Adrenal gland (tissue), 9 donors: ENCODE measurements at regions not wholly inside any gene's neighbourhood (a gene's known extent, or its start where the extent isn't known, plus 50 kb on each side); places are given as distances from the start of the nearest gene placed in this dataset.

Source experiments
- DNase-seq, 7 donors: peaks; one replicate each; pipeline ENCODE4 v3.0.0-alpha.2; 2019 to 2020
- H3K27ac ChIP-seq, 5 donors: fragments of 200-600 bp; sonication (generic) in 4 of 5; 1 replicate in 3 of 5; 2 replicates in 2 of 5; pipeline versions ENCODE4 v1.5.1 to v1.8.0; 2016 to 2020; ENCODE audit warnings: mild to moderate bottlenecking in 1 of 5
- H3K27me3 ChIP-seq: fragments of 200-600 bp; 2 replicates; pipeline ENCODE4 v1.8.0; 2021
- H3K36me3 ChIP-seq, 2 donors: fragments of 200-600 bp; replicated peaks in 1 of 2; 1 replicate in 1 of 2; 2 replicates in 1 of 2; pipeline versions ENCODE4 v1.5.1 to v1.8.0; 2018 to 2022
- H3K4me1 ChIP-seq, 2 donors: fragments of 200-600 bp; replicated peaks in 1 of 2; 1 replicate in 1 of 2; 2 replicates in 1 of 2; pipeline versions ENCODE4 v1.5.1 to v1.8.0; 2018 to 2021
- H3K4me3 ChIP-seq, 4 donors: fragments of 200-600 bp; sonication (generic) in 3 of 4; one replicate each; pipeline ENCODE4 v1.5.1; 2016 to 2018
- H3K9me3 ChIP-seq, 3 donors: fragments of 200-600 bp; sonication (generic) in 1 of 3; replicated peaks in 1 of 3; 1 replicate in 2 of 3; 2 replicates in 1 of 3; pipeline versions ENCODE4 v1.5.1 to v1.8.0; 2016 to 2021
- CTCF ChIP-seq, 6 experiments: fragments of 450-650 bp in 4 of 6; fragments of 200-600 bp in 2 of 6; sonication (generic) in 1 of 6; IDR thresholded peaks; 1 replicate in 5 of 6; 2 replicates in 1 of 6; pipeline versions ENCODE4 v1.5.1 to v1.8.0; 2016 to 2021; ENCODE audit warnings: antibody characterized with exemption in 6 of 6, mild to moderate bottlenecking in 2 of 6, moderate library complexity in 1 of 6
- POLR2A ChIP-seq, 2 donors: fragments of 450-650 bp; IDR thresholded peaks; one replicate each; pipeline ENCODE4 v1.6.1; 2017; ENCODE audit warnings: antibody characterized with exemption in 2 of 2, mild to moderate bottlenecking in 2 of 2, moderate library complexity in 1 of 2
- WGBS, 4 donors: extraction: QIAGEN DNeasy Blood & Tissue Kit in 2 of 4; methylation state at CpG; one replicate each; pipeline versions ENCODE4 v1.1.5 to v1.1.7; 2013 to 2017; 5-methylcytosine and 5-hydroxymethylcytosine counted together
- intact Hi-C, 2 donors: fragments of 100-400 bp; cut with DNase I; formaldehyde crosslinking; loops; one replicate each; pipeline versions ENCODE4 v1.14.1 to v1.15.0; 2022 to 2023
- donor health status: healthy with polysubstance abuse.
- donor health status: Bipolar disorder and iron deficiency.
- donor health status: DM: yes; HTN: yes; CAD: no.
- donor health status: DM: no; HTN: no; CAD: no.
- donor health status: DM: no; HTN: no; CAD: no.

DNA sequence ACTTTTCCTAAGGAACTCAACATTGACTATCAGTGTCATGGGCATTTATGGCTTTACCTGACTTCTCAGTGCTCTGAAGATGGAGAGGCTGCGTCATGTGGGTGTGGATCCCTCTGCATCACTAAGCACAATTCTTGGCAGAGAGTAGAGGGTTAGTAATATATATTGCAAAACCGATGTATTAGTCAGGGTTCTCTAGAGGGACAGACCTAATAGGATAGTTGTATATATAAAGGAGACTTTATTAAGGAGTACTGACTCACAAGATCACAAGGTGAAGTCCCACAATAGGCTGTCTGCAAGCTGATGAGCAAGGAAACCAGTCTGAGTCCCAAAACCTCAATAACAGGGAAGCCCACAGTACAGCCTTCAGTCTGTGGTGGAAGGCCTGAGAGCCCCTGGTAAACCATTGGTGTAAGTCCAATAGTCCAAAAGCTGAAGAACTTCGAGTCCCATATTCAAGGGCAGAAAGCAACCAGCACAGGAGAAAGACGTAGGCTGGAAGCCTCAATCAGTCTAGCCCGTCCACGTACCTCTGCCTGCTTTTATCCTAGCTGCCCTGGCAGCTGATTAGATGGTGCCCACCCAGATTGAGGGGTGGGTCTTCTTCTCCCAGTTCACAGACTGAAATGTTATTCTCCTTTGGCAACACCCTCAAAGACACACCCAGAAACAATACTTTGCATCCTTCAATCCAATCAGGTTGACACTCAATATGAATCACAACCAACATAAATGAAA lies 159.7 kb upstream of the NRIP1 start:
- intact Hi-C loops = no loop called here
- no peaks in the 10 kb centered on the region for H3K27me3 ChIP-seq

DNA sequence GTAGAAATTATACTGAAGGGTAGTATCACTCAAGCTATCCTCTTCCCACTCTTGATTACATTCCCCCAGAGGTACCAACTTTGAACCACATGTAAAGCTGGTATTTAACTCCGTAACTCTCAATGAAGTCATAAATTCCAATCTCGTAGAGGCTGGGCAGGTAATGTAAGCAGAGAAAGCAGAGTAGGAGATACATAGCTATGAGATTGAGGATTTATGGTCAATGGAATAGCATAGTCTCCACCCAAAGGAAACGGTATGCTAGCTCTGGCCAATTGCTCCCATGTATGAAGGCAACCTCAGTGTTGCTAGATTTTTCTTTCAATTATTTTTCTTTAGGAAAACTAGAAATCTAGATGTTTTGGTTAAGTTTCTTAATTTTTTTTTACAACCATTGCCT lies 163.1 kb upstream of the NRIP1 start:
- Histone ChIP-seq H3K27ac (no peak overlapping the region), H3K9me3 (no peaks in the 10 kb centered on the region), H3K36me3 (no peaks in the 10 kb centered on the region), H3K4me1 (peaks cover 0 to 1% of the 10 kb centered on the region in 2 donors), H3K4me3 (no peak overlapping the region), H3K27me3 (no peaks in the 10 kb centered on the region)
- WGBS, 4 donors = 75 to 84% (median 82%) methylated on average over 3 of the region's 3 CpGs
- no peak for DNase-seq
- TF ChIP-seq CTCF (IDR thresholded peaks at IDR 0.05) (no peak), POLR2A (IDR thresholded peaks at IDR 0.05) (no peak)
- intact Hi-C loops = no loop called here

More for the DNA sequence above, 159.7 kb upstream of the NRIP1 start:
- no peaks in the 10 kb centered on the region for H3K36me3 ChIP-seq
- H3K27ac ChIP-seq = no peak overlapping the region
- peaks cover 0 to 16% of the 10 kb centered on the region in 2 donors for H3K4me1 ChIP-seq
- DNase-seq = no peak
- no peak overlapping the region for H3K4me3 ChIP-seq
- WGBS, 4 donors = 83 to 93% (median 89%) methylated on average over 6 of the region's 6 CpGs
- H3K9me3 ChIP-seq = no peaks in the 10 kb centered on the region
- TF ChIP-seq POLR2A (IDR thresholded peaks at IDR 0.05) (no peak), CTCF (IDR thresholded peaks at IDR 0.05) (no peak)

GRCh38 chr21:15229390-15229789 lies 164.6 kb upstream of the NRIP1 start:
- WGBS, 4 donors = 53 to 66% (median 61%) methylated on average over 4 of the region's 4 CpGs
- Histone ChIP-seq H3K27ac (no peak overlapping the region), H3K4me1 (no peaks in the 10 kb centered on the region), H3K9me3 (no peaks in the 10 kb centered on the region), H3K27me3 (no peaks in the 10 kb centered on the region), H3K4me3 (no peak overlapping the region), H3K36me3 (no peaks in the 10 kb centered on the region)
- DNase-seq = no peak
- TF ChIP-seq CTCF (IDR thresholded peaks at IDR 0.05) (no peak), POLR2A (IDR thresholded peaks at IDR 0.05) (no peak)
- intact Hi-C loops = no loop called here

GRCh38 chr21:15233611-15234010 lies 168.8 kb upstream of the NRIP1 start:
- no peaks in the 10 kb centered on the region for H3K36me3 ChIP-seq
- H3K27ac ChIP-seq = no peak overlapping the region
- WGBS, 4 donors = 92 to 98% (median 96%) methylated on average over 1 of the region's 1 CpG
- H3K4me1 ChIP-seq = no peaks in the 10 kb centered on the region
- intact Hi-C loops = no loop called here
- H3K4me3 ChIP-seq = no peak overlapping the region
- TF ChIP-seq CTCF (IDR thresholded peaks at IDR 0.05) (no peak), POLR2A (IDR thresholded peaks at IDR 0.05) (no peak)
- DNase-seq = no peak
- no peaks in the 10 kb centered on the region for H3K27me3 ChIP-seq
- no peaks in the 10 kb centered on the region for H3K9me3 ChIP-seq
